ENCODE measurements at regions not wholly inside any gene's neighbourhood (a gene's known extent, or its start where the extent isn't known, plus 50 kb on each side); places are given as distances from the start of the nearest gene placed in this dataset.

GRCh38 chr18:59787998-59788790 is 91.0 kb upstream of the CCBE1 start:
- TF ChIP-seq CTCF (conservative IDR thresholded peaks at IDR 0.05), result no peak
- H3K36me3 Mint-ChIP-seq (ENCODE audit: low read depth), result no peaks in the 10 kb centered on the region
- DNase-seq (ENCODE audit: low read depth, low spot score), result no peak

GRCh38 chr18:59784694-59785093 is 87.5 kb upstream of the CCBE1 start:
- H3K4me3 Mint-ChIP-seq, result no peak overlapping the region
- H3K27ac Mint-ChIP-seq (ENCODE audit: unreplicated experiment), result no peak overlapping the region
- no peak for TF ChIP-seq CTCF (conservative IDR thresholded peaks at IDR 0.05)
- H3K4me1 Mint-ChIP-seq, result no peaks in the 10 kb centered on the region
- no peaks in the 10 kb centered on the region for H3K36me3 Mint-ChIP-seq (ENCODE audit: low read depth)
- H3K9me3 Mint-ChIP-seq, result no peaks in the 10 kb centered on the region
- no peak for DNase-seq (ENCODE audit: low read depth, low spot score)
- peaks cover 2% of the 10 kb centered on the region for H3K27me3 Mint-ChIP-seq (ENCODE audit: low read depth)

More at GRCh38 chr18:59787998-59788790, 91.0 kb upstream of the CCBE1 start:
- Mint-ChIP-seq H3K27me3 (ENCODE audit: low read depth) (peaks cover 2% of the 10 kb centered on the region), H3K4me1 (no peaks in the 10 kb centered on the region), H3K4me3 (no peak overlapping the region), H3K9me3 (no peaks in the 10 kb centered on the region), H3K27ac (ENCODE audit: unreplicated experiment) (no peak overlapping the region)

- H3K27me3 Mint-ChIP-seq (ENCODE audit: low read depth), result peaks cover 3% of the 10 kb centered on the region
- peak; percentile 60 for TF ChIP-seq CTCF (conservative IDR thresholded peaks at IDR 0.05)
- H3K36me3 Mint-ChIP-seq (ENCODE audit: low read depth), result no peaks in the 10 kb centered on the region
- no peak overlapping the region for H3K27ac Mint-ChIP-seq (ENCODE audit: unreplicated experiment)
- H3K9me3 Mint-ChIP-seq, result no peaks in the 10 kb centered on the region
- H3K4me1 Mint-ChIP-seq, result no peaks in the 10 kb centered on the region
- DNase-seq (ENCODE audit: low read depth, low spot score), result peak; percentile 3
- H3K4me3 Mint-ChIP-seq, result no peak overlapping the region
These were observed 85.9 kb upstream of the CCBE1 start for GRCh38 chr18:59783138-59783537.

- TF ChIP-seq CTCF (conservative IDR thresholded peaks at IDR 0.05), result no peak
- DNase-seq (ENCODE audit: low read depth, low spot score), result no peak
- Mint-ChIP-seq H3K4me1 (no peaks in the 10 kb centered on the region), H3K9me3 (no peaks in the 10 kb centered on the region), H3K27ac (ENCODE audit: unreplicated experiment) (no peak overlapping the region), H3K36me3 (ENCODE audit: low read depth) (no peaks in the 10 kb centered on the region), H3K4me3 (no peak overlapping the region), H3K27me3 (ENCODE audit: low read depth) (peaks cover 11% of the 10 kb centered on the region)
These were observed 82.8 kb upstream of the CCBE1 start for GRCh38 chr18:59779979-59780378.

GRCh38 chr18:59778434-59778833 is 81.2 kb upstream of the CCBE1 start:
- Mint-ChIP-seq H3K4me3 (no peak overlapping the region), H3K36me3 (ENCODE audit: low read depth) (no peaks in the 10 kb centered on the region)

More at GRCh38 chr18:59778434-59778833, 81.2 kb upstream of the CCBE1 start:
- H3K4me1 Mint-ChIP-seq, result no peaks in the 10 kb centered on the region
- no peak for DNase-seq (ENCODE audit: low read depth, low spot score)
- no peaks in the 10 kb centered on the region for H3K9me3 Mint-ChIP-seq
- no peak for TF ChIP-seq CTCF (conservative IDR thresholded peaks at IDR 0.05)
- no peak overlapping the region for H3K27ac Mint-ChIP-seq (ENCODE audit: unreplicated experiment)
- peaks cover 27% of the 10 kb centered on the region for H3K27me3 Mint-ChIP-seq (ENCODE audit: low read depth)

All from neural crest cell (in vitro differentiated cells).